GM19372 (cell line): ENCODE measurements at regions not wholly inside any gene's neighbourhood (a gene's known extent, or its start where the extent isn't known, plus 50 kb on each side); places are given as distances from the start of the nearest gene placed in this dataset.

Source experiments
- ATAC-seq: cut with Tn5 transposase; IDR thresholded peaks from one replicate; pipeline ENCODE4 v1.9.1; 2021; ENCODE audit warnings: mild to moderate bottlenecking, low read depth, moderate library complexity; ENCODE audit not compliant: unreplicated experiment

- no peak for ATAC-seq
Observed at GRCh38 chr16:86681031-86681756, 102.8 kb downstream of the FOXL1 start.

DNA sequence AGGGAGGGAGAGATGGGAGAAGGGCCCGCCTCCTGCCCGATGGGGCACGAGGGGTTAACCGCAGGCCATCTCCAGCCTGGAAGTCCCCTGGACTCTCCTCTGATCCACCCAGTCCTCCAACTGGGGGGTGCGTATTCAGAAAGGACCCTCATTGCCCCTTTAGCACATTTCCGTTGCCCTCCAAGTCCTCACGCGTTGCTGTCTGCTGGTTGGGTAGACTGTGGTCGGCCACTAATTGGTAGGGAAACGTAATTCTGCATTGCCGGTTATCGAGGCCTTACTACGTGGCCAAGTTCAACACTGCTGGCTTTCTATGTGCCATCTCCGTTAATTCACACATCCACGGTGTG is 103.4 kb downstream of the FOXL1 start:
- ATAC-seq: no peak

DNA sequence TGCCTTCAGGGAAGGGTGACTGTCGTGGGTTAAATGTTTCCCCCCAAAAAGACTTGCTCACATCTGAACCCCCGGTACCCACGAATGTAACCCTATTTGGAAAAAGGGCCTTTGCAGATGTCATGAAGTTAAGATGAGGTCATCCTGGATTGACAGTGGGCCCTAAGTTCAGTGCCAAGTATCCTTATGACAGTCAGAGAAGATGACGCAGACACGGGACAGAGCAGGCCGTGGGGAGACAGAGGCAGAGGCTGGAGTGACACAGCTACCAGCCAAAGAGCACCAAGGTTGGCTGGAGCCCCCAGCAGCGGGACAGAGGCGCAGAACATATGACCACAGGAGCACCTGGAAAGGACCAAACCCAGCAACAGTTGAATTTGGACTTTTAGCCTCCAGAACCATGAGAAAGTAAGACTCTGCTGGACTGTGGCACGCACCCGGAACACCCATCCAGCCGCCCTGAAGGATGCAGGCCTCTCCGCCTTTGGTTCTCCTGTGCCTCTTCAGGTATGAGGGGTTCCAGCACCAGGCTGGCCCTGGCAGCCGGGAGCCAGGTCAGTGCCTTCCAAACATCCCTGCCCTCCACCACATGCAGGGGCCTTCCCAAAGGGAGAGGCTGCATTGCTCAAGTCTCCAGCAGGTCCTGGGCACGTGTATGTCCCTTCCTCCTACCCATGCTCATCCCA is 104.0 kb downstream of the FOXL1 start:
- ATAC-seq: no peak

DNA sequence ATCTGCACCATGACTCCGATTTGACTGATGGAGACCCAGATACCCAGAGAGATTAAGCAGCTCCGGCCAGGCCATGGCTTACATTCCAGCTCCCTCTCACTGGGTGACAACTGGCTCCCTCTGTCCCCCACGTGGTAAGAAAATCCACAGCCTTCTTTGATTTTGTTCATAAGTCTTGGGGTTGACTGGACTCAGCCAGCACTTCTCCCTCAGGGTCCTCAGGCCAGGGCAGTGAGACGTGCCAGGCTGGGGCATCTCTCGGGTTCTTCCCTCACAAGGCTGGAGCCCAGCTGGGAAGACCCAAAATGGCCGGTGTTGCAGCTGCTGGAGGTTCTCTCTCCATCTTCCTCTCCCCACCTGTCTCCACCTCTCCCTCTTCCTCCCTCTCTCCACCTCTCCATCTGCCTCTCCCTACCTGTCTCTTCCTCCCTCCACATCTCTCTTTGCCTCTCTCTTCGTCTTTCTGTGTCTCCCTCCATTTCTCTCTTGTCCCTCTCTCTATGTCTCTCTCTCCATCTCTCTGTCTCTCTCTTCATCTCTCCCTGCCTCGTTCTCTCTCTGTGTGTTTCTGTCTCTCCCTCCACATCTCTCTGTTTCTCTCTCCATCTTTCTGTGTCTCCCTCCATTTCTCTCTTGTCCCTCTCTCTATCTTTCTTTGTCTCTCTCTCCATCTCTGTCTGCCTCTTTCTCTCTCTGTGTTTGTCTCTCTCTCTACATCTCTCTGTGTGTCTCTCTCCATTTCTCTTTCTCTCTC is 105.3 kb downstream of the FOXL1 start:
- no peak for ATAC-seq

DNA sequence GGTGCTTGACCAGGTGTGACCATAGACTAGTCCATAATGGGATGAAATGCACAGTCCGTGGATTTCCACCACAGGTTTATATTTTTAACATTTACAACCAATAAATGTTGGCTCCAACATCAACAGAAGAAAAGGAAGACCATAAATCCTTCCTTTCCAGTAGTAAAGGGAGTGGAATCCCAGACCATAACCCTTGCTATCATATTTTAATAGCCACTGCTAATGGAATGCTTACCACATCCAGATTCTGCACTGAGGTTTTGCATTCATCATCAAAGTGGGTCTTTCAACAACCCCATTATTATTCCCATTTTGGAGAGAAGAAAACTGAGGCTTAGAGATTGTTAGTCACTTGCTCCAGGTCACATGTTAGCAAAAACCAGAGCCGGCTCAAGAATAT is 106.7 kb downstream of the FOXL1 start:
- no peak for ATAC-seq

- no peak for ATAC-seq
Observed at GRCh38 chr16:86690970-86691369, 112.6 kb downstream of the FOXL1 start.

DNA sequence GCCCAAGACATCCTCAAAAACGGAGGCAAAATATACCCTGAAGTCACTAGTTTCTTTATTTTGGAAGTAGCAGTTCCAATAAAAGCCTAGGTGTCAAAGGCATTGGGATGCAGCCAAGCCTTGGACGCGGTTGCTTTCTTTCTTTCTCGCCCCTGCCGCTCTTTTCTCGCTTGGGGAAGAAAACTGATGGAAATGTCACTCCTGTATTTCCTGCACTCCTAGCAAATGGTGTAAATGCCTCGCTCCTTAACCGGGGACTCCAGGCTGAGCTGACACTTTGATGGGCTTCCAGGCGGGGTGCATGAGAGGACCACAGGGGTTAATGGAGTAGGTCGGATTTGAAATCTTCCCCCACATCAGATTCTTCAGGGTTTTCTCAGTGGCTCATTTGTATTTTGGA is 114.1 kb downstream of the FOXL1 start:
- no peak for ATAC-seq

DNA sequence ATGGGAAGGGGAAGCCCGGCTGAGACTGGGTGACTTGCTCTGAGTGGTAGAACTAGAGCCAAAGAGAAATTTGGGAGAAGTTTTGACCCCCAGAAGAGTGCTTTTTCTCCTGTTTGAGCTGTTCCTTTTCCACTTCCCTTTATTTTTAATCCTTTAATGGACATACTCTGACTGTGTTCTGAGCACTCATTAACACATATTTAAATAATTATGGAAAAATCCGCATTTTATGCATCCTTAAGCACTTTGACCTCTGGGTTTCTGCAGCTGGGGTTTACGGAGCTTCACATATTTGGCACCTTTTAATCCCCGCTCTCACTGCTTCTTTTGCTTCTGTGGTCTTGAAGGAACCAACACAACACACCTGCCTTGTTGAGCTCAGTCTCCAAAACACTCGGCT is 114.7 kb downstream of the FOXL1 start:
- no peak for ATAC-seq

GRCh38 chr16:86697715-86698114 is 119.4 kb downstream of the FOXL1 start:
- no peak for ATAC-seq

- ATAC-seq: no peak
Observed at GRCh38 chr16:86700046-86700945, 121.9 kb downstream of the FOXL1 start.

GRCh38 chr16:86701286-86701975 is 123.1 kb downstream of the FOXL1 start:
- no peak for ATAC-seq

- ATAC-seq: no peak
Observed at GRCh38 chr16:86702824-86703588, 124.7 kb downstream of the FOXL1 start.

- no peak for ATAC-seq
Observed at GRCh38 chr16:86704516-86704915, 126.2 kb downstream of the FOXL1 start.

- ATAC-seq: no peak
Observed at GRCh38 chr16:86706726-86707125, 128.4 kb downstream of the FOXL1 start.

GRCh38 chr16:86707171-86707570 is 128.8 kb downstream of the FOXL1 start:
- ATAC-seq: no peak

- no peak for ATAC-seq
Observed at GRCh38 chr16:86707581-86707980, 129.2 kb downstream of the FOXL1 start.

DNA sequence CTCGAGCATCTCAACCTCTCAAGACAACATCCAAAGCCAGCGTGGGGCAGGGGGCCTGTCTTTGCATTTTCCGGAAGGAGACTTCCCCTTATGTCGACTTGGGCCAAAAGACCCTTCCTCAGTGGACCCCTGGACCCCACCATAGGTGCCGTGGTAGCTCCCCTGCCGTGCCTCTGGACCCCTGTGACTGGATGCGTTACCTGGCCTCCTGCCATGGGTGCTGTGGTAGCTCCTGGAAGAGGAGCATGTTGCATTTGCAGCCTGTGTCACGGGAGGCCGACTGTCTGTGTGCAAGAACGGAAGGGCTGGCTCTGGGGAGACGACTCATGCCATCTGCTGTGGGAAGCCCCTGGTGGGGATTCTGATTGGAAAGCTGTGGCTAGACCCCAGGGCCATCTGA is 130.1 kb downstream of the FOXL1 start:
- ATAC-seq: no peak

DNA sequence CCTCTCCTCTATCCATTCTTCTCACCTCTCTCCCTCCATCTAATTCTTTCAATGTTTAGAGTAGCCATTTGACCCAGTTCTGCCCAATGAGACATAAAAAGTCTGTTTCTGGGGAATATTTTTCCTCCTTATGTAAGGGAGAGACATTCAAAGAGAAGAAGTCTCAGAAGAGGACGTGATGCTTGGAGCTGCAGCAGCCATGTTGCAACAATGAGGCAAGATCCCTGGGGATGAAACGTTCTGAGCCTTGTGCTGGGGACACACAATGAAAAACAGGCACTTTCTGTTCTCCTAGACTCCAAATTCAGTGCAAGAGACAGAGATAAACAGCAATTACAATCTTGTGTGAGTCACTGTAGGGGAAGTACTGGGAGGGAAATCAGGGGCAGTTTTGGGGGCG is 130.8 kb downstream of the FOXL1 start:
- no peak for ATAC-seq

DNA sequence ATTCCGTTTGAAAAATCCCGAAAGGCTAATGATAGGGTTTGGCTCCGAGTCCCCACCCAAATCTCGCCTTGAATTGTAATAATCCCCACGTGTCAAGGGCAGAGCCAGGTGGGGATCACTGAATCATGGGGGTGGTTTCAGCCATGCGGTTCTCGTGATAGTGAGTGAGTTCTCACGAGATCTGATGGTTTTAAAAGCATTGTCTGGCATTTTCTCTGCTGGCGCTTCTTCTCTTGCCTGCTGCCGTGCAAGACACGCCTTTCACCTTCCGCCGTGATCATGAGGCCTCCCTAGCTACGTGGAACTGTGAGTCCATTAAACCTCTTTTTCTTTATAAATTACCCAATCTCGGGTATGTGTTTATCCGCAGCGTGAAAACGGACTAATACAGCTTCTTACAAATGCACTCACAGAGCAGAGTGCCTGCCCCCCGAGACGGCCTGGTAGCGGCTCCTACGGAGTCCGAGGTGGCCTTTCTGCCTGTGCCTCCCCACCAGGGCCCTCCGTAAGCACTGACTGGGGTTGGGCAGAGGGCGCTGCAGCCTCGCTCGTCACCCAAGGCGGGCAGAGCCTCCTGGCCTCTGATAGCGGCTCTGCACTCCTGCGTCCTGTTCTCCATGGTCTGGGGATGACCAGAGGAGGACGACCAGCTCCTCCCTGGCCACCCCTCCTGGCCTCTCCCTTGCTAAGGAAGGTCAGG is 131.7 kb downstream of the FOXL1 start:
- no peak for ATAC-seq
